IMR-90 (cell line): ENCODE measurements at regions not wholly inside any gene's neighbourhood (a gene's known extent, or its start where the extent isn't known, plus 50 kb on each side); places are given as distances from the start of the nearest gene placed in this dataset.

Experiments
- BHLHE40 ChIP-seq: fragments of 150-350 bp; IDR thresholded peaks from 2 replicates; pipeline ENCODE4 v1.6.1; 2016; ENCODE audit warnings: mild to moderate bottlenecking, low read depth, low read length
- CHD1 ChIP-seq: IDR thresholded peaks from 2 replicates; pipeline ENCODE4 v1.6.1; 2012; ENCODE audit warnings: low read depth, low read length, improper control_type of control experiment
- MAFK ChIP-seq: IDR thresholded peaks from 2 replicates; pipeline ENCODE4 v1.6.1; 2012; ENCODE audit warnings: low read depth, low read length, improper control_type of control experiment
- MAZ ChIP-seq: IDR thresholded peaks from 2 replicates; pipeline ENCODE4 v1.6.1; 2012; ENCODE audit warnings: low read depth, mild to moderate bottlenecking, low read length, improper control_type of control experiment, moderate library complexity, borderline replicate concordance
- MXI1 ChIP-seq: IDR thresholded peaks from 2 replicates; pipeline ENCODE4 v1.6.1; 2012; ENCODE audit warnings: low read depth, mild to moderate bottlenecking, low read length, moderate library complexity, borderline replicate concordance
- NFE2L2 ChIP-seq: fragments of 150-350 bp; IDR thresholded peaks from 2 replicates; pipeline ENCODE4 v1.6.1; 2016; ENCODE audit warnings: low read depth, mild to moderate bottlenecking, low read length
- POLR2A ChIP-seq: IDR thresholded peaks from 2 replicates; pipeline ENCODE4 v1.6.1; 2012; ENCODE audit warnings: mild to moderate bottlenecking, low read depth, low read length
- RAD21 ChIP-seq: IDR thresholded peaks from 2 replicates; pipeline ENCODE4 v1.6.1; 2012; ENCODE audit warnings: low read length, improper control_type of control experiment
- RCOR1 ChIP-seq: IDR thresholded peaks from 2 replicates; pipeline ENCODE4 v1.6.1; 2012; ENCODE audit warnings: mild to moderate bottlenecking, low read length, improper control_type of control experiment; ENCODE audit not compliant: insufficient replicate concordance
- RFX5 ChIP-seq: IDR thresholded peaks from 2 replicates; pipeline ENCODE4 v1.8.0; 2012; ENCODE audit warnings: low read depth, mild to moderate bottlenecking, low read length, moderate library complexity
- SMC3 ChIP-seq: fragments of 150-350 bp; IDR thresholded peaks from 2 replicates; pipeline ENCODE4 v1.6.1; 2016; ENCODE audit warnings: low read depth, mild to moderate bottlenecking, antibody characterized with exemption, low read length, moderate library complexity
- TF ChIP-seq, protein P1 (sequence below): conservative IDR thresholded peaks from 2 replicates; pipeline ENCODE4 v1.5.1; 2012; ENCODE audit warnings: mild to moderate bottlenecking, low read depth, low read length, improper control_type of control experiment
- TF ChIP-seq, protein P2 (sequence below): fragments of 150-350 bp; IDR thresholded peaks from 2 replicates; pipeline ENCODE4 v1.6.1; 2017; ENCODE audit warnings: mild to moderate bottlenecking, antibody characterized with exemption, low read length, low read depth

DNA sequence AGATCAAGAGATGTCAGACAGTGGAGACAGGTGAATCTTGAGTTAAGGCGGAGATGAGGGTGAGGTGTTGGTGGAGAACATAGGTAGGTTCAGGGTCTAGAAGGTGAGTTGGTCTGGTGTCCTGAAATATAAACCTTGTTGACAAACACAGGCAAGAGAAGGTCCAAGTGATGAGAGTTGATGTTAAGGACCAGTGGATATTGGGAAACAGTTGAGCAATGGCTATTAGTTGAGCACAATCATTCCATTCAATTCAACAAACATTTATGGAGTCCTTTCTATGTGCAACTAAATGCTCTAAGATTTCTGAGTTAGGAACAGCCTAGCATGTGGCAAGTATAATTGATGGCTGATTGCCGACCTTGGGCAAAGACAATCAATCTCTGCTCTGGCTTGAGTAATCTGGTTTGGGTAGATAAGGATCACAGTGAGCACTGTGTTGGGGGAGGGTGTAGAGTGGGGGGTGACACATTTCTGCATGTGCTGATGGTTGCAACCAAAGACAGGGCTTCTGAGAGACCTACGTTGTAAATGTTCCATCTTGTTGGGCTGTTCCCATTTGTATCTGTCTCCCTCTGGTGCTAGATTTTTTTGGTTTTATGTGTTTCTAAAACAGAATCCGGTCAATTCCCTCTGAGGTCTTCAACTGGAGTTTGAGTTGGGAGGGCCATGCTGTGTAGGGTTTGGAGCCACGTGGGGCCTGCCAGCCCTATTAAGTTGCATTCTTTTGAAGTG lies 201.1 kb downstream of the BAMBI start:
- TF ChIP-seq, protein P1, sequence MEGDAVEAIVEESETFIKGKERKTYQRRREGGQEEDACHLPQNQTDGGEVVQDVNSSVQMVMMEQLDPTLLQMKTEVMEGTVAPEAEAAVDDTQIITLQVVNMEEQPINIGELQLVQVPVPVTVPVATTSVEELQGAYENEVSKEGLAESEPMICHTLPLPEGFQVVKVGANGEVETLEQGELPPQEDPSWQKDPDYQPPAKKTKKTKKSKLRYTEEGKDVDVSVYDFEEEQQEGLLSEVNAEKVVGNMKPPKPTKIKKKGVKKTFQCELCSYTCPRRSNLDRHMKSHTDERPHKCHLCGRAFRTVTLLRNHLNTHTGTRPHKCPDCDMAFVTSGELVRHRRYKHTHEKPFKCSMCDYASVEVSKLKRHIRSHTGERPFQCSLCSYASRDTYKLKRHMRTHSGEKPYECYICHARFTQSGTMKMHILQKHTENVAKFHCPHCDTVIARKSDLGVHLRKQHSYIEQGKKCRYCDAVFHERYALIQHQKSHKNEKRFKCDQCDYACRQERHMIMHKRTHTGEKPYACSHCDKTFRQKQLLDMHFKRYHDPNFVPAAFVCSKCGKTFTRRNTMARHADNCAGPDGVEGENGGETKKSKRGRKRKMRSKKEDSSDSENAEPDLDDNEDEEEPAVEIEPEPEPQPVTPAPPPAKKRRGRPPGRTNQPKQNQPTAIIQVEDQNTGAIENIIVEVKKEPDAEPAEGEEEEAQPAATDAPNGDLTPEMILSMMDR: no peak
- TF ChIP-seq NFE2L2: no peak
- TF ChIP-seq MAFK: no peak
- no peak for TF ChIP-seq POLR2A
- TF ChIP-seq, protein P2, sequence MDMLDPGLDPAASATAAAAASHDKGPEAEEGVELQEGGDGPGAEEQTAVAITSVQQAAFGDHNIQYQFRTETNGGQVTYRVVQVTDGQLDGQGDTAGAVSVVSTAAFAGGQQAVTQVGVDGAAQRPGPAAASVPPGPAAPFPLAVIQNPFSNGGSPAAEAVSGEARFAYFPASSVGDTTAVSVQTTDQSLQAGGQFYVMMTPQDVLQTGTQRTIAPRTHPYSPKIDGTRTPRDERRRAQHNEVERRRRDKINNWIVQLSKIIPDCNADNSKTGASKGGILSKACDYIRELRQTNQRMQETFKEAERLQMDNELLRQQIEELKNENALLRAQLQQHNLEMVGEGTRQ: no peak
- TF ChIP-seq RAD21: no peak
- no peak for TF ChIP-seq RCOR1
- no peak for TF ChIP-seq BHLHE40
- no peak for TF ChIP-seq MAZ
- no peak for TF ChIP-seq SMC3
- no peak for TF ChIP-seq RFX5
- no peak for TF ChIP-seq MXI1
- TF ChIP-seq CHD1: no peak
